H1 (cell line): ENCODE measurements at regions not wholly inside any gene's neighbourhood (a gene's known extent, or its start where the extent isn't known, plus 50 kb on each side); places are given as distances from the start of the nearest gene placed in this dataset.

Source experiments
- CTCF ChIA-PET: fragments of 300-600 bp; sonication (Branson Sonifier 250); formaldehyde crosslinking; loops from one replicate; lab custom pipeline; 2021; ENCODE audit not compliant: partially characterized antibody; lab: Charles Lee
- POLR2A ChIA-PET: fragments of 300-600 bp; sonication (Branson Sonifier 250); formaldehyde crosslinking; loops from one replicate; lab custom pipeline; 2021; ENCODE audit warnings: inconsistent platforms; ENCODE audit not compliant: partially characterized antibody; lab: Charles Lee
- DNase-seq, 2 experiments: peaks; one replicate each; pipeline versions ENCODE4 v3.0.0 to v3.0.0-alpha.2; 2010 to 2022; ENCODE audit warnings: low spot score in 2 of 2, low read depth in 1 of 2, mixed read lengths in 1 of 2
- FAIRE-seq: peaks from 2 replicates; lab custom pipeline; 2011; peaks lifted over from hg19 to GRCh38; lab: Jason Lieb, UNC
- H2AFZ ChIP-seq: 2 replicates; pipeline ENCODE4 v1.8.1; 2012; ENCODE audit warnings: low read length, inconsistent platforms
- H2AK5ac ChIP-seq: 2 replicates; pipeline ENCODE4 v1.6.1; 2013; ENCODE audit warnings: low read depth, low read length
- H2BK120ac ChIP-seq: replicated peaks from 2 replicates; pipeline ENCODE3; 2013; ENCODE audit warnings: low read depth, low read length, inconsistent platforms
- H2BK12ac ChIP-seq: 2 replicates; pipeline ENCODE4 v1.6.1; 2013; ENCODE audit warnings: low read depth, low read length
- H2BK15ac ChIP-seq: 2 replicates; pipeline ENCODE4 v1.6.1; 2013; ENCODE audit warnings: low read length
- H2BK20ac ChIP-seq: 2 replicates; pipeline ENCODE4 v1.6.1; 2013; ENCODE audit warnings: low read length
- H2BK5ac ChIP-seq: 2 replicates; pipeline ENCODE4 v1.6.1; 2013; ENCODE audit warnings: low read depth, low read length
- H3K14ac ChIP-seq: 2 replicates; pipeline ENCODE4 v1.6.1; 2013; ENCODE audit warnings: inconsistent platforms; ENCODE audit not compliant: insufficient read length
- H3K18ac ChIP-seq: 2 replicates; pipeline ENCODE4 v1.6.1; 2013; ENCODE audit warnings: low read length; ENCODE audit errors: extremely low read depth
- H3K23ac ChIP-seq: 2 replicates; pipeline ENCODE4 v1.6.1; 2013; ENCODE audit warnings: inconsistent platforms; ENCODE audit not compliant: insufficient read length
- H3K23me2 ChIP-seq: 2 replicates; pipeline ENCODE4 v1.6.1; 2013; ENCODE audit warnings: low read depth, low read length
- H3K27ac ChIP-seq: 2 replicates; pipeline ENCODE4 v1.6.1; 2011; ENCODE audit warnings: low read depth, low read length, inconsistent platforms
- H3K27me3 ChIP-seq, 4 experiments: replicated peaks in 1 of 4; 1 replicate in 1 of 4; 2 replicates in 3 of 4; pipeline versions ENCODE4 v1.6.1 to v1.8.1; 2011 to 2013; ENCODE audit warnings: low read length in 3 of 4, mild to moderate bottlenecking in 3 of 4, inconsistent platforms in 2 of 4, mixed read lengths in 2 of 4, moderate library complexity in 1 of 4; ENCODE audit not compliant: control insufficient read depth in 3 of 4, insufficient read depth in 3 of 4; ENCODE audit errors: extremely low read depth in 1 of 4
- H3K36me3 ChIP-seq, 4 experiments: 2 replicates each; pipeline versions ENCODE4 v1.6.1 to v1.8.1; 2011 to 2013; ENCODE audit warnings: mild to moderate bottlenecking in 4 of 4, low read length in 3 of 4, moderate library complexity in 2 of 4, control low read depth in 1 of 4, inconsistent platforms in 1 of 4; ENCODE audit not compliant: insufficient read depth in 4 of 4, control insufficient read depth in 2 of 4
- H3K4ac ChIP-seq: replicated peaks from 2 replicates; pipeline ENCODE3; 2013; ENCODE audit warnings: low read length, low read depth, mixed read lengths, inconsistent platforms; ENCODE audit not compliant: insufficient read length
- H3K4me1 ChIP-seq, 4 experiments: replicated peaks in 1 of 4; 1 replicate in 1 of 4; 2 replicates in 3 of 4; pipeline versions ENCODE4 v1.6.1 to v1.8.1; 2011 to 2013; ENCODE audit warnings: low read length in 3 of 4, inconsistent platforms in 2 of 4, mixed read lengths in 1 of 4; ENCODE audit not compliant: insufficient read depth in 4 of 4, control insufficient read depth in 3 of 4
- H3K4me2 ChIP-seq, 2 experiments: 2 replicates each; pipeline versions ENCODE4 v1.6.1 to v1.8.1; 2011 to 2013; ENCODE audit warnings: low read depth in 2 of 2, low read length in 2 of 2, control low read depth in 1 of 2, inconsistent platforms in 1 of 2, mild to moderate bottlenecking in 1 of 2; ENCODE audit not compliant: insufficient read depth in 1 of 2
- H3K4me3 ChIP-seq, 4 experiments: fragments of 200-600, 300-600 bp in 1 of 4; sonication (generic), shearing (Covaris generic), sonication (Bioruptor Twin) in 1 of 4; 2 replicates each; pipeline versions ENCODE4 v1.5.1 to v1.8.1; 2011 to 2016; ENCODE audit warnings: low read length in 4 of 4, low read depth in 3 of 4, control low read depth in 2 of 4, inconsistent platforms in 2 of 4, mild to moderate bottlenecking in 2 of 4, mixed read lengths in 1 of 4, moderate library complexity in 1 of 4; ENCODE audit not compliant: insufficient read depth in 2 of 4; ENCODE audit errors: extremely low read depth in 1 of 4
- H3K56ac ChIP-seq: replicated peaks from 2 replicates; pipeline ENCODE3; 2013; ENCODE audit warnings: low read depth, mild to moderate bottlenecking, mixed read lengths, low read length, inconsistent platforms; ENCODE audit not compliant: insufficient read length
- H3K79me1 ChIP-seq: 2 replicates; pipeline ENCODE4 v1.6.1; 2013; ENCODE audit warnings: low read depth, low read length, control low read depth
- H3K79me2 ChIP-seq, 2 experiments: 2 replicates each; pipeline versions ENCODE4 v1.6.1 to v1.8.1; 2012 to 2013; ENCODE audit warnings: low read length in 2 of 2, mild to moderate bottlenecking in 2 of 2, inconsistent platforms in 1 of 2; ENCODE audit not compliant: insufficient read depth in 2 of 2, control insufficient read depth in 1 of 2
- H3K9ac ChIP-seq, 4 experiments: replicated peaks in 1 of 4; 1 replicate in 1 of 4; 2 replicates in 3 of 4; pipeline versions ENCODE4 v1.6.1 to v1.8.1; 2011 to 2013; ENCODE audit warnings: low read depth in 3 of 4, low read length in 3 of 4, control low read depth in 2 of 4, mild to moderate bottlenecking in 2 of 4, moderate library complexity in 2 of 4, inconsistent platforms in 1 of 4; ENCODE audit errors: extremely low read depth in 1 of 4
- H3K9me3 ChIP-seq, 2 experiments: 2 replicates each; pipeline versions ENCODE4 v1.6.1 to v1.8.1; 2012 to 2013; ENCODE audit warnings: mild to moderate bottlenecking in 2 of 2, moderate library complexity in 2 of 2, control low read depth in 1 of 2, inconsistent platforms in 1 of 2, low read depth in 1 of 2, low read length in 1 of 2, mixed read lengths in 1 of 2; ENCODE audit not compliant: insufficient read depth in 2 of 2
- H4K20me1 ChIP-seq, 2 experiments: replicated peaks in 1 of 2; 2 replicates each; pipeline versions ENCODE3 to v1.8.1; 2011 to 2013; ENCODE audit warnings: inconsistent platforms in 2 of 2, low read length in 2 of 2, mild to moderate bottlenecking in 1 of 2; ENCODE audit not compliant: insufficient read depth in 2 of 2, control insufficient read depth in 1 of 2
- H4K5ac ChIP-seq: 2 replicates; pipeline ENCODE4 v1.6.1; 2013; ENCODE audit warnings: low read length, low read depth, mixed read lengths, inconsistent platforms; ENCODE audit not compliant: insufficient read length
- H4K8ac ChIP-seq: 2 replicates; pipeline ENCODE4 v1.8.0; 2013; ENCODE audit warnings: mild to moderate bottlenecking, moderate library complexity, low read length, inconsistent platforms; ENCODE audit not compliant: insufficient read depth; ENCODE audit errors: extremely low read depth
- H4K91ac ChIP-seq: replicated peaks from 2 replicates; pipeline ENCODE3; 2013; ENCODE audit warnings: low read length, mixed read lengths, inconsistent platforms; ENCODE audit not compliant: insufficient read length
- BCL11A ChIP-seq, 2 experiments: IDR thresholded peaks; one replicate each; pipeline ENCODE4 v1.6.1; 2011; ENCODE audit warnings: low read depth in 2 of 2, low read length in 2 of 2, mild to moderate bottlenecking in 2 of 2
- CHD2 ChIP-seq: IDR thresholded peaks from 2 replicates; pipeline ENCODE4 v1.6.1; 2012; ENCODE audit warnings: low read length, improper control_type of control experiment
- CTBP2 ChIP-seq: IDR thresholded peaks from 2 replicates; pipeline ENCODE4 v1.7.0; 2011; ENCODE audit warnings: borderline replicate concordance, mild to moderate bottlenecking, moderate library complexity, mixed read lengths, low read length; ENCODE audit not compliant: insufficient read depth, insufficient read length
- JUN ChIP-seq: IDR thresholded peaks from 2 replicates; pipeline ENCODE4 v1.6.1; 2011; ENCODE audit warnings: low read depth, mild to moderate bottlenecking, improper control_type of control experiment, low read length
- KDM5A ChIP-seq: fragments of 200-600 bp; IDR thresholded peaks from 2 replicates; pipeline ENCODE4 v1.7.1; 2012; ENCODE audit warnings: mild to moderate bottlenecking, low read length, inconsistent platforms, mixed read lengths
- SIN3A ChIP-seq, 2 experiments: IDR thresholded peaks in 1 of 2; conservative IDR thresholded peaks in 1 of 2; 2 replicates each; pipeline ENCODE4 v1.6.1; 2011 to 2012; ENCODE audit warnings: low read length in 2 of 2, improper control_type of control experiment in 1 of 2, low read depth in 1 of 2, mild to moderate bottlenecking in 1 of 2
- SRF ChIP-seq: IDR thresholded peaks from 2 replicates; pipeline ENCODE4 v1.6.1; 2011; ENCODE audit warnings: mild to moderate bottlenecking, low read depth, low read length, moderate library complexity
- TAF1 ChIP-seq: IDR thresholded peaks from 2 replicates; pipeline ENCODE4 v1.6.1; 2011; ENCODE audit warnings: mild to moderate bottlenecking, low read depth, low read length
- TBP ChIP-seq: IDR thresholded peaks from 2 replicates; pipeline ENCODE4 v1.6.1; 2011; ENCODE audit warnings: low read depth, low read length, improper control_type of control experiment
- ZNF274 ChIP-seq: IDR thresholded peaks from 2 replicates; pipeline ENCODE4 v1.7.0; 2012; ENCODE audit warnings: low read length, borderline replicate concordance; ENCODE audit errors: extremely low read depth
- WGBS, 2 experiments: shearing (Covaris generic) in 1 of 2; methylation state at CpG; one replicate each; pipeline versions ENCODE4 v1.1.6 to v1.1.7; 2013 to 2015; ENCODE audit warnings: low lambda C conversion rate in 2 of 2, mixed read lengths in 2 of 2, inconsistent platforms in 1 of 2, low coverage in 1 of 2, missing lambda C conversion rate in 1 of 2; ENCODE audit not compliant: insufficient replicate concordance in 2 of 2, insufficient coverage in 1 of 2, insufficient read length in 1 of 2; ENCODE audit errors: extremely low coverage in 1 of 2, missing lambda C conversion rate in 1 of 2; 5-methylcytosine and 5-hydroxymethylcytosine counted together

GRCh38 chr5:4924577-4924976, 215.6 kb upstream of the ADAMTS16 start:
- no peaks in the 10 kb centered on the region for H3K36me3 ChIP-seq
- no peak overlapping the region for H3K4me3 ChIP-seq
- no peak overlapping the region for H3K4ac ChIP-seq
- no peaks in the 10 kb centered on the region for H3K27me3 ChIP-seq
- H2AFZ ChIP-seq, result no peak overlapping the region
- 100% methylated on average over 4 of the region's 4 CpGs; no CpG with 5 or more reads in 1 of the 2 experiments for WGBS, 2 experiments
- H3K4me1 ChIP-seq, result no peaks in the 10 kb centered on the region; a peak in 1 of 7 replicates
- H2AK5ac ChIP-seq, result no peak overlapping the region
- no peak overlapping the region for H4K8ac ChIP-seq
- no peak overlapping the region for H3K14ac ChIP-seq
- TF ChIP-seq KDM5A, result no peak
- TF ChIP-seq CHD2, result no peak
- TF ChIP-seq ZNF274, result no peak
- no peak for TF ChIP-seq TAF1
- TF ChIP-seq JUN, result no peak
- no peak for TF ChIP-seq SIN3A (conservative IDR thresholded peaks at IDR 0.05 in 1 of 2, IDR thresholded peaks at IDR 0.05 in 1 of 2; ENCODE audit: low read depth in 1 of 2, low read length in 2 of 2)
- TF ChIP-seq SRF, result no peak
- TF ChIP-seq CTBP2, result no peak
- TF ChIP-seq TBP, result no peak
- TF ChIP-seq BCL11A (IDR thresholded peaks at IDR 0.05; ENCODE audit: low read depth in 2 of 2, low read length in 2 of 2), result no peak
- FAIRE-seq (no peak), DNase-seq (no peak)
- H4K5ac ChIP-seq, result no peak overlapping the region
- H3K56ac ChIP-seq, result no peak overlapping the region
- no peak overlapping the region for H3K27ac ChIP-seq
- H3K9ac ChIP-seq, result no peak overlapping the region
- no peak overlapping the region for H3K18ac ChIP-seq
- H3K23ac ChIP-seq, result no peak overlapping the region
- H3K79me2 ChIP-seq, result no peaks in the 10 kb centered on the region
- H2BK20ac ChIP-seq, result no peak overlapping the region
- H4K20me1 ChIP-seq, result no peaks in the 10 kb centered on the region
- no peaks in the 10 kb centered on the region for H3K79me1 ChIP-seq
- no peak overlapping the region for H4K91ac ChIP-seq
- H2BK15ac ChIP-seq, result no peak overlapping the region
- H3K9me3 ChIP-seq, result peaks cover 0 to 4% of the 10 kb centered on the region in 2 experiments; a peak in 1 of 4 replicates
- H2BK120ac ChIP-seq, result no peak overlapping the region
- no peak overlapping the region for H2BK12ac ChIP-seq
- ChIA-PET CTCF (no interaction called here), POLR2A (no interaction called here)
- H3K4me2 ChIP-seq, result no peak overlapping the region
- H3K23me2 ChIP-seq, result no peaks in the 10 kb centered on the region; the same call in 1 of the 2 replicates
- H2BK5ac ChIP-seq, result no peak overlapping the region
